Immature natural killer cell (primary cell): ENCODE measurements at regions not wholly inside any gene's neighbourhood (a gene's known extent, or its start where the extent isn't known, plus 50 kb on each side); places are given as distances from the start of the nearest gene placed in this dataset.
"Not testable (repeated sequence)": the region's sequence is repeated elsewhere in the genome, so short reads cannot be mapped to it uniquely, and the experiment has no call there.

ENCODE experiments used
- DNase-seq, 3 donors: peaks; one replicate each; pipeline ENCODE4 v3.0.0; 2022; ENCODE audit warnings: mixed read lengths in 1 of 3
- H3K27ac Mint-ChIP-seq, 6 donors: one replicate each; pipeline ENCODE4 v1.8.0; 2020; ENCODE audit warnings: mixed read lengths in 6 of 6, mild to moderate bottlenecking in 5 of 6, inconsistent platforms in 4 of 6, moderate library complexity in 3 of 6
- H3K27me3 Mint-ChIP-seq, 3 donors: one replicate each; pipeline ENCODE4 v1.8.0; 2020 to 2021; ENCODE audit warnings: low read depth in 3 of 3, mild to moderate bottlenecking in 3 of 3, mixed read lengths in 3 of 3, moderate library complexity in 3 of 3, inconsistent platforms in 1 of 3
- H3K36me3 Mint-ChIP-seq, 3 donors: one replicate each; pipeline ENCODE4 v1.8.0; 2020; ENCODE audit warnings: mixed read lengths in 3 of 3, inconsistent platforms in 2 of 3, mild to moderate bottlenecking in 2 of 3
- H3K4me1 Mint-ChIP-seq, 2 donors: one replicate each; pipeline ENCODE4 v1.8.0; 2020; ENCODE audit warnings: inconsistent platforms in 2 of 2, mild to moderate bottlenecking in 2 of 2, mixed read lengths in 2 of 2, moderate library complexity in 1 of 2
- H3K4me3 Mint-ChIP-seq, 5 donors: one replicate each; pipeline ENCODE4 v1.8.0; 2020; ENCODE audit warnings: mild to moderate bottlenecking in 5 of 5, mixed read lengths in 5 of 5, inconsistent platforms in 3 of 5, moderate library complexity in 3 of 5
- H3K9me3 Mint-ChIP-seq, 6 donors: one replicate each; pipeline ENCODE4 v1.8.0; 2020; ENCODE audit warnings: mild to moderate bottlenecking in 6 of 6, mixed read lengths in 6 of 6, inconsistent platforms in 4 of 6, moderate library complexity in 3 of 6

GRCh38 chr1:239960366-239960765 is 131.3 kb upstream of the FMN2 start:
- Mint-ChIP-seq H3K9me3 (no peaks in the 10 kb centered on the region), H3K27ac (no peak overlapping the region), H3K4me1 (no peaks in the 10 kb centered on the region), H3K36me3 (no peaks in the 10 kb centered on the region), H3K27me3 (peaks cover 3 to 9% (median 7%) of the 10 kb centered on the region in 3 donors), H3K4me3 (no peak overlapping the region)
- DNase-seq: no peak

GRCh38 chr1:239963856-239964255 is 127.8 kb upstream of the FMN2 start:
- no peaks in the 10 kb centered on the region for H3K36me3 Mint-ChIP-seq
- no peak for DNase-seq

GRCh38 chr1:239976130-239976968 is 115.3 kb upstream of the FMN2 start:
- Mint-ChIP-seq H3K36me3 (no peaks in the 10 kb centered on the region), H3K4me3 (no peak overlapping the region), H3K27ac (no peak overlapping the region), H3K4me1 (no peaks in the 10 kb centered on the region), H3K27me3 (peaks cover 0 to 11% (median 2%) of the 10 kb centered on the region in 3 donors), H3K9me3 (peaks cover 0 to 3% (median 0%) of the 10 kb centered on the region in 6 donors)
- peak; percentile 5 to 27 (median 25) for DNase-seq

More at GRCh38 chr1:239963856-239964255, 127.8 kb upstream of the FMN2 start:
- H3K27ac Mint-ChIP-seq: no peak overlapping the region
- peaks cover 3 to 8% (median 6%) of the 10 kb centered on the region in 3 donors for H3K27me3 Mint-ChIP-seq
- no peaks in the 10 kb centered on the region for H3K4me1 Mint-ChIP-seq
- H3K4me3 Mint-ChIP-seq: no peak overlapping the region
- no peaks in the 10 kb centered on the region for H3K9me3 Mint-ChIP-seq

DNA sequence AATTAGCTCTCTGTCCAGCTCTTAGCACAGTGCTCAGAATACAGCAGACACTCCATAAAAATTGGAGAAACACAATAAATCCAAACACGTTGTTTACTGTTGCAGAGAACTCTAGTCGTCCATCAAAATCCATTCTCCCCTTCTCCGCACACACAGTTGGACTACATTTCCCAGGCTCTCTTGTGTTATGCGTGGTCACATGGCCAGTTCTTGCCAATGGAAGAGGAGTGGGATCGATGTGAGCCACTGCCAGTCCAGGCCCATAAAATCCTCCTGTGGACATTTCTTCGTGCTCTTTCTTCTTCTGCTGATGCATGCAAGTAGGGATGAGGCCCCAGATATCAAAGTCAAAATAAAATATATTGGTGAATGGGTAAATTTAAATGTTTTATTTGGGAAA is 114.3 kb upstream of the FMN2 start:
- Mint-ChIP-seq H3K27me3 (peaks cover 0 to 9% (median 2%) of the 10 kb centered on the region in 3 donors), H3K9me3 (peaks cover 0 to 4% (median 0%) of the 10 kb centered on the region in 6 donors)
- no peak for DNase-seq

DNA sequence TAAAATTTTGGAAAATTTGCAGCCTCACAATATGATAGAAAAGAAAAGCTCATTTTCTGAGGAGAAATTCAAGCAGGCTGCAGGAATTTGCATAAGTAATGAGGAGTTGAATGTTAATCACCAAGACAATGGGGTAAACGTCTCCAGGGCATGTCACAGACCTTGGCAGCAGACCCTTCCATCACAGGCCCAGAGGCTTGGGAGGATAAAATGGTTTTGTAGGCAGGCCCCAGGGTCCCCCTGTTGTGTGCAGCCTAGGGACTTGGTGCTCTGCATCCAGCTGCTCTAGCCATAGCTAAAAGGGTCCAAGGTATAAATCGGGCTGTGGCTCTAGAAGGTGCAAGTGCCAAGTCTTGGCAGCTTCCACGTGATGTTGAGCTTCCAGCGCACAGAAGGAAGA is 112.2 kb upstream of the FMN2 start:
- Mint-ChIP-seq H3K27me3 (peaks cover 2 to 9% (median 5%) of the 10 kb centered on the region in 3 donors), H3K4me3 (no peak overlapping the region), H3K27ac (no peak overlapping the region), H3K36me3 (no peaks in the 10 kb centered on the region), H3K9me3 (peaks cover 4 to 12% (median 8%) of the 10 kb centered on the region in 6 donors), H3K4me1 (no peaks in the 10 kb centered on the region)
- DNase-seq: no peak

More for the DNA sequence above, 114.3 kb upstream of the FMN2 start:
- no peaks in the 10 kb centered on the region for H3K4me1 Mint-ChIP-seq
- H3K4me3 Mint-ChIP-seq: no peak overlapping the region
- H3K36me3 Mint-ChIP-seq: no peaks in the 10 kb centered on the region
- no peak overlapping the region for H3K27ac Mint-ChIP-seq

GRCh38 chr1:239982762-239983161 is 108.9 kb upstream of the FMN2 start:
- peaks cover 0 to 4% (median 3%) of the 10 kb centered on the region in 3 donors for H3K36me3 Mint-ChIP-seq
- no peaks in the 10 kb centered on the region for H3K4me1 Mint-ChIP-seq
- H3K9me3 Mint-ChIP-seq: peaks cover 8 to 29% (median 22%) of the 10 kb centered on the region in 6 donors
- DNase-seq: no peak
- H3K4me3 Mint-ChIP-seq: no peak overlapping the region
- no peak overlapping the region for H3K27ac Mint-ChIP-seq
- H3K27me3 Mint-ChIP-seq: peaks cover 0 to 7% (median 5%) of the 10 kb centered on the region in 3 donors

- H3K27ac Mint-ChIP-seq: no peak overlapping the region
- DNase-seq: no peak
- no peaks in the 10 kb centered on the region for H3K4me1 Mint-ChIP-seq
- peaks cover 10 to 29% (median 22%) of the 10 kb centered on the region in 6 donors for H3K9me3 Mint-ChIP-seq
- H3K27me3 Mint-ChIP-seq: peaks cover 0 to 8% (median 2%) of the 10 kb centered on the region in 3 donors
- peaks cover 0 to 4% (median 3%) of the 10 kb centered on the region in 3 donors for H3K36me3 Mint-ChIP-seq
- H3K4me3 Mint-ChIP-seq: no peak overlapping the region
Observed at GRCh38 chr1:239985044-239985443, 106.6 kb upstream of the FMN2 start.

- Mint-ChIP-seq H3K4me1 (no peaks in the 10 kb centered on the region), H3K36me3 (peaks cover 0 to 4% (median 3%) of the 10 kb centered on the region in 3 donors), H3K4me3 (no peak overlapping the region), H3K27me3 (peaks cover 2 to 8% (median 3%) of the 10 kb centered on the region in 3 donors), H3K27ac (no peak overlapping the region), H3K9me3 (peaks cover 10 to 29% (median 22%) of the 10 kb centered on the region in 6 donors)
- no peak for DNase-seq
Observed at GRCh38 chr1:239987103-239987745, 104.5 kb upstream of the FMN2 start.

GRCh38 chr1:239989990-239990389 is 101.7 kb upstream of the FMN2 start:
- no peak for DNase-seq
- no peak overlapping the region for H3K4me3 Mint-ChIP-seq
- no peaks in the 10 kb centered on the region for H3K4me1 Mint-ChIP-seq
- peaks cover 6 to 11% (median 7%) of the 10 kb centered on the region in 3 donors for H3K27me3 Mint-ChIP-seq
- H3K9me3 Mint-ChIP-seq: peaks cover 5 to 17% (median 12%) of the 10 kb centered on the region in 6 donors
- H3K27ac Mint-ChIP-seq: no peak overlapping the region
- H3K36me3 Mint-ChIP-seq: peaks cover 0 to 4% (median 3%) of the 10 kb centered on the region in 3 donors

DNA sequence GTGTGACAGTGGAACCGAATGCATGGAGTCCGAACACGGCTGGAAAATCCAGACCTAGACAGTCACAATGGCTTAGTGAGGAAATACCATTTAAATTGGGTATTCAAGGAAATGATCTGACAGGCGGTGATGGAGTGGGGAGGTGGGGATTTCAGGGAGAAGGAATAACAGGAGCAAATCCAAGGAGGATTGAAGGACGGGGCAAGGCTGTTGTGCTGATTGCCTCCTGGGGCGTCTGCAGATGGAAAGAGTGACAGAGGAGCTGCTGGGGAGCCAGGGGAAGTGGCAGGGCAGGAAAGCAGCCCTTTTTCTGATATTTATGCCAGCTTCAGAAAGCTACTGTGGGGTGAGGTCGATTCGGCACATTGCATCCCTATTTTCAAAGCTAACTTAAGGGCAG is 99.1 kb upstream of the FMN2 start:
- H3K4me1 Mint-ChIP-seq, H3K9me3 Mint-ChIP-seq, H3K27ac Mint-ChIP-seq, H3K4me3 Mint-ChIP-seq, DNase-seq, H3K36me3 Mint-ChIP-seq: not testable (repeated sequence)
- peaks cover 10 to 21% (median 15%) of the 10 kb centered on the region in 3 donors for H3K27me3 Mint-ChIP-seq

GRCh38 chr1:239993366-239993765 is 98.3 kb upstream of the FMN2 start:
- H3K4me3 Mint-ChIP-seq: no peak overlapping the region
- H3K4me1 Mint-ChIP-seq: peaks cover 5 to 6% of the 10 kb centered on the region in 2 donors
- H3K9me3 Mint-ChIP-seq: peaks cover 0 to 3% (median under 1%) of the 10 kb centered on the region in 6 donors
- no peak overlapping the region for H3K27ac Mint-ChIP-seq
- no peak for DNase-seq
- no peaks in the 10 kb centered on the region for H3K36me3 Mint-ChIP-seq
- peaks cover 10 to 21% (median 16%) of the 10 kb centered on the region in 3 donors for H3K27me3 Mint-ChIP-seq

GRCh38 chr1:239995281-239995680 is 96.4 kb upstream of the FMN2 start:
- Mint-ChIP-seq H3K27ac (no peak overlapping the region), H3K9me3 (peaks cover 0 to 5% (median under 1%) of the 10 kb centered on the region in 6 donors), H3K4me1 (peaks cover 6 to 7% of the 10 kb centered on the region in 2 donors), H3K4me3 (no peak overlapping the region), H3K27me3 (peaks cover 11 to 23% (median 18%) of the 10 kb centered on the region in 3 donors), H3K36me3 (no peaks in the 10 kb centered on the region)
- DNase-seq: no peak

GRCh38 chr1:239997160-239997514 is 94.5 kb upstream of the FMN2 start:
- DNase-seq: no peak
- Mint-ChIP-seq H3K4me3 (peak overlapping the region in 3 of 5 donors; percentile 27 to 55 (median 29)), H3K9me3 (peaks cover 0 to 5% (median 1%) of the 10 kb centered on the region in 6 donors)

More at GRCh38 chr1:239997160-239997514, 94.5 kb upstream of the FMN2 start:
- H3K36me3 Mint-ChIP-seq: no peaks in the 10 kb centered on the region
- H3K27ac Mint-ChIP-seq: no peak overlapping the region
- peaks cover 6 to 7% of the 10 kb centered on the region in 2 donors for H3K4me1 Mint-ChIP-seq
- H3K27me3 Mint-ChIP-seq: peaks cover 13 to 20% (median 19%) of the 10 kb centered on the region in 3 donors
